Breast epithelium (tissue), 4 donors: ENCODE measurements at regions not wholly inside any gene's neighbourhood (a gene's known extent, or its start where the extent isn't known, plus 50 kb on each side); places are given as distances from the start of the nearest gene placed in this dataset.

Source experiments
- DNase-seq, 2 donors: peaks; one replicate each; pipeline ENCODE4 v3.0.0-alpha.2; 2019; ENCODE audit warnings: low spot score in 2 of 2
- H3K27ac ChIP-seq, 2 donors: fragments of 200-600 bp; sonication (generic) in 1 of 2; one replicate each; pipeline ENCODE4 v1.5.1; 2016 to 2019; ENCODE audit warnings: mild to moderate bottlenecking in 1 of 2
- H3K27me3 ChIP-seq, 2 donors: fragments of 200-600 bp; sonication (generic) in 1 of 2; one replicate each; pipeline versions ENCODE4 v1.5.1 to v1.6.0; 2017 to 2019; ENCODE audit warnings: control low read depth in 1 of 2, mild to moderate bottlenecking in 1 of 2
- H3K36me3 ChIP-seq: fragments of 200-600 bp; one replicate; pipeline ENCODE4 v1.5.1; 2019
- H3K4me1 ChIP-seq, 2 donors: fragments of 200-600 bp; sonication (generic); one replicate each; pipeline ENCODE4 v1.5.1; 2016 to 2019; ENCODE audit warnings: control low read depth in 1 of 2
- H3K4me3 ChIP-seq, 3 donors: fragments of 200-600 bp; sonication (generic); 1 replicate in 2 of 3; 2 replicates in 1 of 3; pipeline ENCODE4 v1.5.1; 2016 to 2019; ENCODE audit warnings: mild to moderate bottlenecking in 3 of 3, moderate library complexity in 2 of 3
- H3K9me3 ChIP-seq, 2 donors: fragments of 200-600 bp; sonication (generic) in 1 of 2; one replicate each; pipeline ENCODE4 v1.5.1; 2016 to 2019; ENCODE audit warnings: control low read depth in 1 of 2
- CTCF ChIP-seq, 3 donors: fragments of 450-650 bp; IDR thresholded peaks; one replicate each; pipeline ENCODE4 v1.5.1; 2016 to 2017; ENCODE audit warnings: antibody characterized with exemption in 3 of 3, mild to moderate bottlenecking in 3 of 3, moderate library complexity in 3 of 3
- POLR2A ChIP-seq: fragments of 450-650 bp; IDR thresholded peaks from one replicate; pipeline ENCODE4 v1.6.1; 2016; ENCODE audit warnings: antibody characterized with exemption, mild to moderate bottlenecking, moderate library complexity
- POLR2AphosphoS5 ChIP-seq, 3 donors: sonication (generic); formaldehyde crosslinking; IDR thresholded peaks; one replicate each; pipeline ENCODE4 v1.6.1; 2017; ENCODE audit warnings: antibody characterized with exemption in 3 of 3
- intact Hi-C: fragments of 100-400 bp; cut with DNase I; formaldehyde crosslinking; loops from one replicate; pipeline ENCODE4 v1.15.1; 2023; ENCODE audit warnings: low total_unique reads

DNA sequence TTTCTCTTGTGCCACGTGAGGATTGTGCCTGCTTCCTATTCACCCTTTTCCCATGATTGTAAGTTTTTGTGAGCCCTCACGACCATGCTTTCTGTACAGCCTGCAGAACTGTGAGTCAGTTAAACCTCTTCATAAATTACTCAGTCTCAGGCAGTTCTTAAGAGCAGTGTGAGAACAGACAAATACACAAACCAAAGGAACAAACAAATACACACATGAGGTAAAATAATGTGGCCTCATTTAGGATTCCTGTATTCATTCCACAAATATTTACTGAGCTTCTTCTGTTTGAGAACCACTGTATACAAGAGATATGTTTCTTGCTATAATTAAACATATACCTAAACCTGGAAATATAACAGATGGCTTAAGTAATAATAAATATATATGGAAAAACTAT, 760.3 kb downstream of the CDH9 start:
- TF ChIP-seq CTCF (IDR thresholded peaks at IDR 0.05): no peak
- TF ChIP-seq POLR2AphosphoS5 (IDR thresholded peaks at IDR 0.05): no peak
- TF ChIP-seq POLR2A: no peak
- Histone ChIP-seq H3K9me3 (no peaks in the 10 kb centered on the region), H3K27me3 (no peaks in the 10 kb centered on the region), H3K36me3 (no peaks in the 10 kb centered on the region), H3K4me3 (no peak overlapping the region), H3K4me1 (no peaks in the 10 kb centered on the region), H3K27ac (no peak overlapping the region)
- no peak for DNase-seq
- intact Hi-C loops: no loop called here

GRCh38 chr5:26259081-26259480, 779.3 kb downstream of the CDH9 start:
- no peaks in the 10 kb centered on the region for H3K9me3 ChIP-seq
- DNase-seq: no peak
- H3K4me1 ChIP-seq: no peaks in the 10 kb centered on the region
- H3K27me3 ChIP-seq: no peaks in the 10 kb centered on the region
- intact Hi-C loops: no loop called here
- no peak overlapping the region for H3K4me3 ChIP-seq
- TF ChIP-seq CTCF (IDR thresholded peaks at IDR 0.05): no peak
- TF ChIP-seq POLR2AphosphoS5 (IDR thresholded peaks at IDR 0.05): no peak
- no peak for TF ChIP-seq POLR2A
- H3K36me3 ChIP-seq: no peaks in the 10 kb centered on the region
- H3K27ac ChIP-seq: no peak overlapping the region

DNA sequence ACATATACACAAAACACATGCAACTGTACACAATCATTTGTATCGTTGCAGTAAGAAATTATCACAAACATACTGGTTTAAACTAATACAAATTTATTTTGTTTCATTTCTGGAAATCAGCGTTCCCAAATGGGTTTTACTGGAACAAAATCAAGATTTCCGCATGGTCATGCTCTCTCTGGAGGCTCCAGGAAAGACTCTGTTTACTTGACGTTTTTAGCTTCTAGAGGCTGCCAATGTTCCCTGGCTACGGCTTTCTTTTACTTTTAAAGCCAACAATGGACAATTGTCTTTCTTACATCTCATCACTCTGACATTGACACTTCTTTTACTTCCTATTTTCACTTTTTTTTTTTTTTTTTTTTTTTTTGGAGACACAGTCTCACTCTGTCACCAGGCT, 793.1 kb downstream of the CDH9 start:
- Histone ChIP-seq H3K36me3 (no peaks in the 10 kb centered on the region), H3K27me3 (no peaks in the 10 kb centered on the region), H3K4me1 (no peaks in the 10 kb centered on the region), H3K4me3 (peak overlapping the region in 1 of 3 donors; percentile 52), H3K27ac (peak overlapping the region in 1 of 2 donors; percentile 74), H3K9me3 (peaks cover 0 to 2% of the 10 kb centered on the region in 2 donors)
- no peak for TF ChIP-seq POLR2AphosphoS5 (IDR thresholded peaks at IDR 0.05)
- TF ChIP-seq POLR2A: no peak
- TF ChIP-seq CTCF (IDR thresholded peaks at IDR 0.05): no peak
- DNase-seq: no peak
- intact Hi-C loops: no loop called here

DNA sequence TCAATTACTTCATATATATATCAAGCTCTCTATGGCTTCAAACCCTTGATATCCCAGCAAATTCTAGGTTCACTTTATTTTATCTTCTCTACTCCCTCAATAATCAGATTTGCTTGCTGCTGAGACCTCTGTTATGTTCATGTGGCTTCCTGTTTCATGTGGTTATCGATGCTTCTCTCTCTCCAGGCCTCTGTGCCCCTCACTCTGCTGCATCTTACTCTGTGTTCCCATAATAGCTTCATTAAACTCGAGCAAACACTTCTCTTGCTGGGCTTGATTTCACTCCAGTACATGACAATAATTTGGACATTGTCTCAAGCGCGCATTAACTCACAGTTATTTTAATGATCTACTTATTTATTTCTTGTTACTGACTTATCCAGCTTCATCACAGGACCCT, 798.8 kb downstream of the CDH9 start:
- no peaks in the 10 kb centered on the region for H3K27me3 ChIP-seq
- no peaks in the 10 kb centered on the region for H3K9me3 ChIP-seq
- H3K36me3 ChIP-seq: no peaks in the 10 kb centered on the region
- intact Hi-C loops: no loop called here
- TF ChIP-seq POLR2A (no peak), CTCF (IDR thresholded peaks at IDR 0.05) (no peak), POLR2AphosphoS5 (IDR thresholded peaks at IDR 0.05) (no peak)
- H3K4me3 ChIP-seq: no peak overlapping the region
- no peak for DNase-seq
- H3K4me1 ChIP-seq: no peaks in the 10 kb centered on the region
- no peak overlapping the region for H3K27ac ChIP-seq

- Histone ChIP-seq H3K9me3 (peaks cover 0 to 2% of the 10 kb centered on the region in 2 donors), H3K27ac (no peak overlapping the region), H3K36me3 (no peaks in the 10 kb centered on the region), H3K4me3 (no peak overlapping the region), H3K4me1 (no peaks in the 10 kb centered on the region), H3K27me3 (no peaks in the 10 kb centered on the region)
- TF ChIP-seq POLR2AphosphoS5 (IDR thresholded peaks at IDR 0.05) (no peak), POLR2A (no peak), CTCF (IDR thresholded peaks at IDR 0.05) (no peak)
- DNase-seq: no peak
- intact Hi-C loops: no loop called here
Measured at GRCh38 chr5:26237489-26237888, 800.9 kb downstream of the CDH9 start.
